GM21737 (cell line): ENCODE measurements at regions not wholly inside any gene's neighbourhood (a gene's known extent, or its start where the extent isn't known, plus 50 kb on each side); places are given as distances from the start of the nearest gene placed in this dataset.

Experiments used
- ATAC-seq: cut with Tn5 transposase; IDR thresholded peaks from one replicate; pipeline ENCODE4 v1.9.1; 2021; ENCODE audit warnings: mild to moderate bottlenecking, moderate library complexity; ENCODE audit not compliant: unreplicated experiment

DNA sequence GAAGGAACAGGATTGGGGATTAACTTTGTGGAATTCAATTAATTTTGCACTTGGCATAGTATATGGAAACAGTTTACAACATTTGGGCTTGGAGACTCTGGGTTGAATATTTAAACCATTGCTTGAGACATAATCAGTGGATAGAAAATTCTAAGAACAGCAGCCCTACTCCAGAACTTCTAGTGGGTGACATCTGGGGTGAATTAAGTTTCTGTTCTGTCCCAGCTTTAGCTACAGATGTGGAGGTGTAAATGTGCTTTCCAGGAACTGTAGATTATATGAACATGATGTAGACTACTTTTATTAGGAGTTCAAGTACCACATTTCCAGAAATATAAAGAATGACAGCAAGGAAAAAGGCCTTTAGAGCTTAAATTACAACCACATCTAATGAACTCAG is 51.9 kb upstream of the SKAP2 start:
- ATAC-seq = no peak
